Endothelial cell of umbilical vein (primary cell): ENCODE measurements at regions not wholly inside any gene's neighbourhood (a gene's known extent, or its start where the extent isn't known, plus 50 kb on each side); places are given as distances from the start of the nearest gene placed in this dataset.

Source experiments
- BruUV-seq: library from RNA; stranded (reverse); fragments of 400-500 nt; replicated peaks from 2 replicates; lab custom pipeline; 2021; lab: Mats Ljungman, UMichigan
- CTCF ChIA-PET: fragments of 300-600, 350-600 bp; sonication (Branson Sonifier 250); formaldehyde crosslinking; loops from one replicate; lab custom pipeline; 2021; ENCODE audit warnings: antibody characterized with exemption, inconsistent platforms; lab: Charles Lee
- POLR2A ChIA-PET: fragments of 300-600, 350-600 bp; sonication (Branson Sonifier 250); formaldehyde crosslinking; loops from one replicate; lab custom pipeline; 2021; ENCODE audit warnings: antibody characterized with exemption, inconsistent platforms; lab: Charles Lee
- DNase-seq: peaks from one replicate; pipeline ENCODE4 v3.0.0-alpha.2; 2011; ENCODE audit warnings: low read depth, low spot score
- FAIRE-seq: peaks from 2 replicates; lab custom pipeline; 2011; peaks lifted over from hg19 to GRCh38; lab: Jason Lieb, UNC
- H2AFZ ChIP-seq: 2 replicates; pipeline ENCODE4 v1.6.0; 2012; ENCODE audit warnings: low read depth, low read length, control low read depth, inconsistent platforms
- H3K27ac ChIP-seq: 2 replicates; pipeline ENCODE4 v1.5.1; 2011; ENCODE audit warnings: low read depth, mild to moderate bottlenecking, control low read depth, low read length, moderate library complexity; ENCODE audit not compliant: insufficient read depth
- H3K27me3 ChIP-seq, 2 experiments: 2 replicates each; pipeline versions ENCODE4 v1.6.0 to v1.6.1; 2011; ENCODE audit warnings: low read length in 2 of 2, mixed read lengths in 1 of 2; ENCODE audit not compliant: control insufficient read depth in 2 of 2, insufficient read depth in 2 of 2
- H3K36me3 ChIP-seq, 2 experiments: 2 replicates in 1 of 2; 3 replicates in 1 of 2; pipeline ENCODE4 v1.5.1; 2011; ENCODE audit warnings: low read length in 2 of 2, mild to moderate bottlenecking in 1 of 2, moderate library complexity in 1 of 2; ENCODE audit not compliant: control insufficient read depth in 2 of 2, insufficient read depth in 2 of 2; ENCODE audit errors: extremely low read depth in 1 of 2
- H3K4me1 ChIP-seq: 3 replicates; pipeline ENCODE4 v1.5.1; 2011; ENCODE audit warnings: mild to moderate bottlenecking, low read length; ENCODE audit not compliant: control insufficient read depth, insufficient read depth; ENCODE audit errors: extremely low read depth
- H3K4me2 ChIP-seq: 2 replicates; pipeline ENCODE4 v1.6.1; 2011; ENCODE audit warnings: low read length, control low read depth, mixed read lengths; ENCODE audit not compliant: insufficient read depth
- H3K4me3 ChIP-seq, 3 experiments: fragments of 200-600 bp in 1 of 3; sonication (generic), shearing (Covaris generic) in 1 of 3; replicated peaks in 1 of 3; 2 replicates each; pipeline ENCODE4 v1.5.1; 2011 to 2016; ENCODE audit warnings: control low read depth in 3 of 3, low read length in 3 of 3, mild to moderate bottlenecking in 2 of 3, inconsistent platforms in 1 of 3, low read depth in 1 of 3, moderate library complexity in 1 of 3; ENCODE audit not compliant: insufficient read depth in 1 of 3
- H3K79me2 ChIP-seq: 2 replicates; pipeline ENCODE4 v1.6.0; 2012; ENCODE audit warnings: low read length, inconsistent platforms; ENCODE audit not compliant: control insufficient read depth, insufficient read depth
- H3K9ac ChIP-seq: replicated peaks from 2 replicates; pipeline ENCODE3; 2011; ENCODE audit warnings: low read length, control low read depth; ENCODE audit not compliant: insufficient read depth; ENCODE audit errors: extremely low read depth
- H3K9me1 ChIP-seq: replicated peaks from 3 replicates; pipeline ENCODE4 v1.6.0; 2011; ENCODE audit warnings: mild to moderate bottlenecking, low read length; ENCODE audit not compliant: control insufficient read depth, insufficient read depth; ENCODE audit errors: extremely low read depth
- H3K9me3 ChIP-seq: replicated peaks from 2 replicates; pipeline ENCODE4 v1.5.1; 2012; ENCODE audit warnings: low read length, inconsistent platforms; ENCODE audit not compliant: control insufficient read depth, insufficient read depth
- H4K20me1 ChIP-seq: replicated peaks from 2 replicates; pipeline ENCODE3; 2011; ENCODE audit warnings: mild to moderate bottlenecking, low read length; ENCODE audit not compliant: control insufficient read depth, insufficient read depth; ENCODE audit errors: extremely low read depth
- EZH2 ChIP-seq: IDR thresholded peaks from 2 replicates; pipeline ENCODE4 v1.6.1; 2012; ENCODE audit warnings: borderline replicate concordance, low read depth, mild to moderate bottlenecking, moderate library complexity, low read length, inconsistent platforms; ENCODE audit not compliant: severe bottlenecking
- FOS ChIP-seq: IDR thresholded peaks from 2 replicates; pipeline ENCODE4 v1.6.1; 2011; ENCODE audit warnings: mild to moderate bottlenecking, low read length, moderate library complexity, borderline replicate concordance; ENCODE audit not compliant: insufficient read depth
- GATA2 ChIP-seq: IDR thresholded peaks from 2 replicates; pipeline ENCODE4 v1.7.0; 2011; ENCODE audit warnings: low read depth, mild to moderate bottlenecking, moderate library complexity, mixed read lengths, low read length; ENCODE audit not compliant: insufficient read length, insufficient read depth
- JUN ChIP-seq: IDR thresholded peaks from 2 replicates; pipeline ENCODE4 v1.6.1; 2011; ENCODE audit warnings: borderline replicate concordance, low read depth; ENCODE audit not compliant: insufficient read length, insufficient read depth
- MYC ChIP-seq: IDR thresholded peaks from one replicate; pipeline ENCODE4 v1.6.1; 2011; ENCODE audit warnings: mild to moderate bottlenecking, low read depth, low read length
- POLR2A ChIP-seq: IDR thresholded peaks from 2 replicates; pipeline ENCODE4 v1.6.1; 2012; ENCODE audit warnings: low read depth, mild to moderate bottlenecking, control low read depth, low read length
- POLR2AphosphoS5 ChIP-seq: IDR thresholded peaks from 2 replicates; pipeline ENCODE4 v1.6.1; 2012; ENCODE audit warnings: low read depth, mild to moderate bottlenecking, control low read depth, low read length, moderate library complexity; ENCODE audit not compliant: insufficient read depth
- dilution Hi-C: fragments of 300-500 bp; cut with MboI; formaldehyde crosslinking; loops from one replicate; pipeline ENCODE4 v1.15.0; 2019; ENCODE audit warnings: low sequenced_read_pairs; ENCODE audit not compliant: extremely low pct_ligation_motif_present
- intact Hi-C: fragments of 100-400 bp; cut with micrococcal nuclease; formaldehyde crosslinking; loops from one replicate; pipeline ENCODE4 v1.10.0; 2022
- TF ChIP-seq, protein P1 (sequence below): IDR thresholded peaks from 2 replicates; pipeline ENCODE4 v1.6.1; 2011; ENCODE audit not compliant: insufficient read depth, insufficient read length
- TF ChIP-seq, protein P2 (sequence below), 2 donors: IDR thresholded peaks; 1 replicate in 1 of 2; 2 replicates in 1 of 2; pipeline ENCODE4 v1.5.1; 2011; ENCODE audit warnings: low read length in 2 of 2, mild to moderate bottlenecking in 2 of 2, moderate library complexity in 2 of 2, control low read depth in 1 of 2, inconsistent platforms in 1 of 2, low read depth in 1 of 2; ENCODE audit not compliant: insufficient read depth in 1 of 2; ENCODE audit errors: extremely low read depth in 1 of 2

DNA sequence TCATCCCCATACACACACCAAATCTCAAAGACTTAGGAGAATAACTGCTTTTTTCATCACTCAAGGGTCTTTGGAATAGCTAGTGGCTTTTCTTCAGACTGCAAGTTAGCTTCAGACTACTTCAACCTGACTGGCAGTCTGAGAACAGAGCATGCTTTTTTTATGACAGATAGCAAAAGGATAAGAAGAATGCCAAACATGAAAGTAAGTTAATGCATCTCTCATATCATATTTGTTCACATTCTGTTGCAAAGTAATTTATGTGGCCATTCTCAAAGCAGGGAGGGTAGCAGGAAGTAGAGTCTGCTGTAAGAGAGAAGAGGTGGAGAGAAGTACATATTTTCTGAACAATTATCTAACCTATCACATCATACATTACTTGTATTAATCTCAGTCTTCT lies 544.4 kb downstream of the ZPLD1 start:
- Histone ChIP-seq H3K79me2 (no peaks in the 10 kb centered on the region), H3K9me3 (peaks cover 2% of the 10 kb centered on the region), H3K4me2 (no peak overlapping the region), H3K36me3 (no peaks in the 10 kb centered on the region), H3K9me1 (no peaks in the 10 kb centered on the region), H3K4me3 (no peak overlapping the region), H2AFZ (no peak overlapping the region), H3K27ac (no peak overlapping the region), H3K27me3 (no peaks in the 10 kb centered on the region), H3K9ac (no peak overlapping the region), H4K20me1 (no peaks in the 10 kb centered on the region), H3K4me1 (no peaks in the 10 kb centered on the region)
- no peak for DNase-seq
- ChIA-PET POLR2A (no interaction called here), CTCF (no interaction called here)
- FAIRE-seq, result no peak
- no TSS peak for BruUV-seq
- dilution Hi-C loops (no loop called here), intact Hi-C loops (no loop called here)
- no peak for TF ChIP-seq POLR2A
- TF ChIP-seq, protein P1, sequence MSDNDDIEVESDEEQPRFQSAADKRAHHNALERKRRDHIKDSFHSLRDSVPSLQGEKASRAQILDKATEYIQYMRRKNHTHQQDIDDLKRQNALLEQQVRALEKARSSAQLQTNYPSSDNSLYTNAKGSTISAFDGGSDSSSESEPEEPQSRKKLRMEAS, result no peak
- TF ChIP-seq MYC, result no peak
- no peak for TF ChIP-seq POLR2AphosphoS5
- TF ChIP-seq GATA2, result no peak

DNA sequence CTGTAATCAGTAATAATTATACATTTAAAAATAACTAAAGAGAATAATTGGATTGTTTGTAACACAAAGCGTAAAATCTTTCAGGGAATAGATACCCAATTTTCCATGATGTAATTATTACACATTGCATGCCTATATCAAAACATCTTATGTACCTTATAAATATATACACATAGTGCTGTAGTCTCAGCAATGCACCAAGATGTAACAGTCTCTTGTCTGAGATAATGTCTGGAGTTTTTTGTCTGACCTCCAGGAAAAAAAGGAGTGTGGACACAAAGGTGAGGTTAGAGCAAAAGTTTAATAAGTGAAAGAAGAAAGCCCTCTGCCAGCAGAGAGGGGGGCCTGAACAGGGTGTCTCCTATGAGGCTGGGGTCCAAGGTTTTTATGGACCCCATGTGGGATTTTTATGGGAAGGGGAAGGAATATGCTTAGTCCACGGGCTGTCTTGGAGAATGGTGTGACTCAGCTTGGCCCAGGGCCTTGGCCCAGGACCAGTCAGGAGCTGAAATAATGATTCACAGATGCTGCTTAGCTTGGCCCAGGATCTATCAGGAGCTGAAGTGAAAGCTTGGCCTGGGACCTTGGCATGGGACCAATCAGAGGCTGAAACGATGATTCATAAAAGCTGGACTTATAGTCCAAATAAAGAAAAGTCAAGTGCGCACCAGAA lies 545.0 kb downstream of the ZPLD1 start:
- Histone ChIP-seq H3K4me1 (no peaks in the 10 kb centered on the region), H3K4me3 (no peak overlapping the region), H3K27ac (no peak overlapping the region), H3K79me2 (no peaks in the 10 kb centered on the region), H3K9ac (no peak overlapping the region), H3K9me3 (peaks cover 2% of the 10 kb centered on the region), H3K27me3 (no peaks in the 10 kb centered on the region), H3K9me1 (no peaks in the 10 kb centered on the region), H4K20me1 (no peaks in the 10 kb centered on the region), H3K4me2 (no peak overlapping the region), H2AFZ (no peak overlapping the region), H3K36me3 (no peaks in the 10 kb centered on the region)
- ChIA-PET POLR2A (no interaction called here), CTCF (no interaction called here)
- intact Hi-C loops (no loop called here), dilution Hi-C loops (no loop called here)
- BruUV-seq, result no TSS peak
- DNase-seq, result peak; percentile 46
- FAIRE-seq, result no peak
- TF ChIP-seq MYC, result no peak
- TF ChIP-seq POLR2AphosphoS5, result no peak
- TF ChIP-seq, protein P2, sequence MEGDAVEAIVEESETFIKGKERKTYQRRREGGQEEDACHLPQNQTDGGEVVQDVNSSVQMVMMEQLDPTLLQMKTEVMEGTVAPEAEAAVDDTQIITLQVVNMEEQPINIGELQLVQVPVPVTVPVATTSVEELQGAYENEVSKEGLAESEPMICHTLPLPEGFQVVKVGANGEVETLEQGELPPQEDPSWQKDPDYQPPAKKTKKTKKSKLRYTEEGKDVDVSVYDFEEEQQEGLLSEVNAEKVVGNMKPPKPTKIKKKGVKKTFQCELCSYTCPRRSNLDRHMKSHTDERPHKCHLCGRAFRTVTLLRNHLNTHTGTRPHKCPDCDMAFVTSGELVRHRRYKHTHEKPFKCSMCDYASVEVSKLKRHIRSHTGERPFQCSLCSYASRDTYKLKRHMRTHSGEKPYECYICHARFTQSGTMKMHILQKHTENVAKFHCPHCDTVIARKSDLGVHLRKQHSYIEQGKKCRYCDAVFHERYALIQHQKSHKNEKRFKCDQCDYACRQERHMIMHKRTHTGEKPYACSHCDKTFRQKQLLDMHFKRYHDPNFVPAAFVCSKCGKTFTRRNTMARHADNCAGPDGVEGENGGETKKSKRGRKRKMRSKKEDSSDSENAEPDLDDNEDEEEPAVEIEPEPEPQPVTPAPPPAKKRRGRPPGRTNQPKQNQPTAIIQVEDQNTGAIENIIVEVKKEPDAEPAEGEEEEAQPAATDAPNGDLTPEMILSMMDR (IDR thresholded peaks at IDR 0.05; ENCODE audit: extremely low read depth in 1 of 2, insufficient read depth in 1 of 2, low read depth in 1 of 2, low read length in 2 of 2), result no peak
- no peak for TF ChIP-seq JUN
- TF ChIP-seq POLR2A, result no peak
- no peak for TF ChIP-seq GATA2
- TF ChIP-seq FOS, result no peak
- TF ChIP-seq, protein P1, result no peak
- TF ChIP-seq EZH2, result no peak
